ENCODE measurements at regions not wholly inside any gene's neighbourhood (a gene's known extent, or its start where the extent isn't known, plus 50 kb on each side); places are given as distances from the start of the nearest gene placed in this dataset.
"Not testable (repeated sequence)": the region's sequence is repeated elsewhere in the genome, so short reads cannot be mapped to it uniquely, and the experiment has no call there.

GRCh38 chr3:11739706-11740105, 96.0 kb upstream of the VGLL4 start:
- DNase-seq (ENCODE audit: low spot score), result no peak

DNA sequence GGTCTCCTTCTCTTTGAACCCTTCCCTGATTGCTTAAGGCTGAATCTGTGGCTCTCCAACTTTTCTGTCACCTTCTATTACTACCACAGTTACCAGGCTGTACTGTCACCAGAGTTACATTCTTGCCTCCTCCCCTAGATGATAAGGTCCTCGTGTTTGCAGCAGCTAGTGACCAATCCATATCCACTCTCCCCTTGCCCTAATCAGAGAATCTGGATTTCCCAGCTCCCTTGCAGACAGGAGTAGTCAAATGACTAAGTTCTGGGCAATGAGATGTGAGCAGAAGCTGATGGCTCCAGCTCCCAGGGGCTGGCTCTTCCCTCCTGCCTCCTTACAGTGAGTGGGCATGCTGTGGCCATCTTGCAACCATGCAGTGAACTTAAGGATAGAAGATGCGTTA, 95.4 kb upstream of the VGLL4 start:
- DNase-seq (ENCODE audit: low spot score), result no peak

DNA sequence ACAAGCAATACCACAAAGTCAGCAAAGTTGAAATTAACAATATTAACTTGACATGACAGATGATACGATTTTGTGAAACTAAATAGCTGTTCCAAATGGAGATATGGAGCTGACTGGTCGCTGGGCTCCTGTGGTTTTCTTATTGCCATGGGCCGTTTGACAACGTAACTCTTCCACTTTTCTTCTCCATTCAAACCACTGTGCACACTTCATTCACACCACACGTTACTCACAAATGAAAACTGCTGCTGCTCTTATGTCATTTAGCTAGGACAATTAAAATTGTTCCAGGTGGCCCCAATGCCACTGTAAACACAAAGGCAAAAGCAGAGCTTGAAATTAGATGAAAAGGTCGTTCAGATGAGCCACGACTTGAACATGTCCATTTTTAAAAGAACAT, 94.0 kb upstream of the VGLL4 start:
- no peak for DNase-seq (ENCODE audit: low spot score)

GRCh38 chr3:11736136-11736833, 92.6 kb upstream of the VGLL4 start:
- no peak for DNase-seq (ENCODE audit: low spot score)

GRCh38 chr3:11735638-11736037, 91.9 kb upstream of the VGLL4 start:
- no peak for DNase-seq (ENCODE audit: low spot score)

GRCh38 chr3:11735111-11735510, 91.4 kb upstream of the VGLL4 start:
- DNase-seq (ENCODE audit: low spot score), result not testable (repeated sequence)

- DNase-seq (ENCODE audit: low spot score), result no peak
Observed at GRCh38 chr3:11733914-11734313, 90.2 kb upstream of the VGLL4 start.

- DNase-seq (ENCODE audit: low spot score), result no peak
Observed at GRCh38 chr3:11727207-11727606, 83.5 kb upstream of the VGLL4 start.

- no peak for DNase-seq (ENCODE audit: low spot score)
Observed at GRCh38 chr3:11726146-11726545, 82.4 kb upstream of the VGLL4 start.

GRCh38 chr3:11725340-11725641, 81.6 kb upstream of the VGLL4 start:
- not testable (repeated sequence) for DNase-seq (ENCODE audit: low spot score)

GRCh38 chr3:11724615-11725339, 81.1 kb upstream of the VGLL4 start:
- no peak for DNase-seq (ENCODE audit: low spot score)

DNA sequence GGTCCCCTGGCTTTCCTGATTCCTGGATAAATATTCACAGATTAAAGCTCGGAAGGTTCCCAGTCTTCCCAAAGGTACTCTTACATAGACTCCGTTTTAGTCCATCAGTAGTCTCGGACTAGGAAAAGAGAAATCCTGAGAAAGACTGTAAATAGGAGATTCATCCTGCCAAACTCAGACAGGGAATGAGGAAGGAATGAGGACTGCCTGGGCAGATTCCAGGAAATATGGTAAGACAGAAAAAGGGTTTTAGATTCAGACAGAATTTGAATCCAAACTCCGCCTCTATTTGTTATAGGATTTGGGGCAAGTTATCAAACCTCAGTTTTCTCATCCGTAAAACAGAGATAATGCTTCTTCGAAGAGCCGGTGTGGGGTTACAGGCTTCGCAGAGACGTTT, 77.8 kb upstream of the VGLL4 start:
- no peak for DNase-seq (ENCODE audit: low spot score)

DNA sequence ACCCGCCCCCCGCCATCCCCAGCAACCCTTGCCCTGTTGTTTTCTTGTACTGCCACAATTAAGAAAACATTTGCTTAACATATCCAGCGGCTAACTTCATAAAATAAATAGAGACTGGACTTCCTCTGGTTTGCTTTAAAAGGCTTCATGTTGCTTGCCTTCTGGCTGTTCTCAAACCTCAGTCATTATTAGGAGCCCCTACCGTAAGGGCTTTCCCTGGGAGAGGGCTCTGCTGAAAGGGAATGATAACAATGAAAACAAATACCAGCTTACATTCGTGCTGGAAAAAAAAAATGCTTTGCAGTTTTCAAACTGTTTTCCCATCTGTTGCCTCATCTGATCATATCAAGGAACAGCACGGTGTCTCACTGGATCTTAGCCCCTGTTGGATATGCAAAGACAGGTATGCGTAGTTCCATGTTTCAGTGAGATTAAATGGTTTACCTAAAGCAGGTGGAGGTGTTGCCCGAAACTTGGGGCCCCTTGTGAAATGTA, 77.2 kb upstream of the VGLL4 start:
- no peak for DNase-seq (ENCODE audit: low spot score)

DNA sequence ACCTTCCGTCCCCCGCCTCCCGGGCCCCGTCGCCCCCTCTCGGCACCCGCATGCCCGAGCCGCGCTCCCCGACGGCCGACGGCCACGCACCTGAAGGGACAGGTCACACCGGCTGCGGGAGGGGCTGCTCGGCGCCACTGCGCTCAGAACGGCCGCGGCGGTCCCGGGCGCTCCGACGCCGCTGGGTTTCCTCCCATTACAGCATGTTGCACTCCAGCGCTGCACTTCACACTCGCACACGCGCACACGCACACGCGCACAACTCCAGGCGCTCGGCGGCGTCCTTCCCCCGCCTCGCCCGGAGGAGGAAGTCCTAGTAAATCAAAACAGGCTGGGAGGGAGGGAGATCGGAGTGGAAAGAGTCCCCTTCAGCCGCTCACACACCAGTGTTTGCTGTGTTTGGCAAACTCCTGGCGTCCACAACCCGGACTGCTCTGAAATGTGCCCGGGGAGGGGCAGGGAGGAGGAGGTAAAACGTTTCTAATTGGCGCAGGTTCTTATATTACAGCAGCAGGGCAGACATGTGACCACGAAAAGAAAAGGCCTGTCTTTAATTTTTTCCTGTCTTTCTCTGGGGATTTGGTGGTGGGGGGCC, 76.7 kb upstream of the VGLL4 start:
- peak; percentile 63 for DNase-seq (ENCODE audit: low spot score)

GRCh38 chr3:11719406-11720303, 75.9 kb upstream of the VGLL4 start:
- peak; percentile 18 for DNase-seq (ENCODE audit: low spot score)

- DNase-seq (ENCODE audit: low spot score), result peak; percentile 59
Observed at GRCh38 chr3:11718637-11719405, 75.1 kb upstream of the VGLL4 start.

DNA sequence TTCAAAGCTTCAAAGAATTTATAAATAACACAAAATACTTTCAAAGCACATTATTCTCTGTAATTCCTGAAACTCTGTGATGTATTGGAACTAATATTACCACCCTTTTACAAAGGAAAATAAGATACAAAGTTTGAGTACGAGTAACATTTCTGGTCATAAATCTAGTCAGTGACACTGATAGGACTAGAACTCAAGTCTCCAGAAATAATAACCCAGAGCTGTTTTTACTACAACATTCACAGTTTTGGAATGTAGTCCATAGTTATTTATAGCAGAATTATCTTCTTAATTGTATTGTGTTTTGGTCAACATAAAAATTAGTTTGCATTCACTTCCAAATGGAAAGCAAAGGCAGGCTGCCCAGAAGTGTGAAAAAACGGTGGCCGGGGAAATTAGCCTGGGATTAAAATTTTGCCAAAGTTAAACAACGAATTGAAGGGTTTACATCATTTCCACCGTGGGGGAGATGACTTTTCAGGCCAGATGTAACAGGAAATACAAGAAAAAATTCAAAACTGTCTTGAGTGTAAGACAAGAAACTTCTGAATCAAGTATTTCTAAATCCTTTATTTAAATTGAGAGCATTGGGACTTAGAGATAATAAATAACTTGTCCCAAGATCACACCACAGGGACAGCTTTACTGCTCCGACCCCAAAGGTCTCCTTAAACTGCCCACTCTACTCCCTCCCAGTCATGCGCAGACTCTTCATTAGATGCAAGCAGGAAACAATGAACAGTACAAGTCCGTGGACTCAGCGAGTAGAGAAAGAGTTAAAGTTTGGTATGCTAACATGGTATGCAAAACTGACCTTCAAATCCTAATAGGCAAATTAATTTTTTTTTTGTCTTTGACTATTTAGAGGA, 74.3 kb upstream of the VGLL4 start:
- peak; percentile 75 for DNase-seq (ENCODE audit: low spot score)

GRCh38 chr3:11717301-11717700, 73.6 kb upstream of the VGLL4 start:
- DNase-seq (ENCODE audit: low spot score), result no peak

DNA sequence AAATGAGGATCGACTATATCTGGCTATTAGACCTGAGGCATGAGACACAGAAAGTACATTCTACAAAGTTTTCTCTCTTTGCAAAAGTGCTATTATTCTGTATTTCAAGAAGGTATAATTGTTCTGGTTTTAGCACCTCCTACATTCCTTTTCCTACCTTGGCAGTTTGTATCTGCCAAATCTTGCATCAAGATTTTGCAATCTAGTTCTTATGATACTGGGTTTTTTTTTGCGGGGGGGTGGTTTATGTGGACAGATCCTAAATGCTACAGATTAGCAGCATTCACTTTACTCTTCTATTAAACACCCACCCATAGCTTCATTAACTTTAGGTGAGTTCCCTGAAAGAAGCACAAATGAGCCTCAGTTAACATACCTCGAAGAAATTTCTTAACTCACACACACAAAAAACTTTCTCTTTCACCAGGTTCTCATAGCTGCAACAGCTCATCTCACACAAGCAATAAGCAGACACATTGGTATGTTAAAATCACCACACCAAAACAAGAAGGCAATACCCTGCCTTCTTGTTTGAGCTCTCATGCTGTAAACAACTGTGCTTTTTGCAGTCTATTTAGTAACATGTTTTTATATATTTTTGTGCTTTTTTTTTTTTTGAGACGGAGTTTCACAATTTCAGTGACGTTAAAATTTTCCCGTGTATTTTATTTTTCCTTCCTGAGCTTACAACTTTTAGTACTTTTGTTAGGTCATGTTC, 73.0 kb upstream of the VGLL4 start:
- no peak for DNase-seq (ENCODE audit: low spot score)

- DNase-seq (ENCODE audit: low spot score), result no peak
Observed at GRCh38 chr3:11713171-11713570, 69.5 kb upstream of the VGLL4 start.
